GM12873 (cell line): ENCODE measurements at regions not wholly inside any gene's neighbourhood (a gene's known extent, or its start where the extent isn't known, plus 50 kb on each side); places are given as distances from the start of the nearest gene placed in this dataset.

Source experiments
- TF ChIP-seq, protein P1 (sequence below): IDR thresholded peaks from 2 replicates; pipeline ENCODE4 v1.5.1; 2012; ENCODE audit warnings: low read depth, mild to moderate bottlenecking, moderate library complexity, low read length, control low read depth; ENCODE audit not compliant: insufficient read depth; ENCODE audit errors: missing control alignments

DNA sequence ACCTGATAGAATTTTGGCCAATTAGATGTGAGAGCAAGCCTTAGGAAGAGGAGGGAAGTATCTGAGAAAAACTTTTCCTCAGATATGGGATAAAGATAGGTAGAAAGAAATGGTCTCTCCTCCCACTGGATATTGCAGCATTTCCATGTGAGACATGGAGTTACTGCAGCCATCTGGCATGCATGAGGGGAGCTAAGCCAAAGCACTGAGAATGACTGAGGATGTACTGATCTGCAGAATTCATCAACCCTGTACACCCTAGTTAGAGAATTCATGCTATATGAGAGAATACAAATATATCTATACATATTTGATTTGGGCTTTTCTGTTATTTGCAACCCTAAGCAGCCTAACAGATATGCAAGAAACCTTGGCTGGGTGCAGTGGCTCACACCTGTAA is 52.5 kb upstream of the RPL34 start:
- TF ChIP-seq, protein P1, sequence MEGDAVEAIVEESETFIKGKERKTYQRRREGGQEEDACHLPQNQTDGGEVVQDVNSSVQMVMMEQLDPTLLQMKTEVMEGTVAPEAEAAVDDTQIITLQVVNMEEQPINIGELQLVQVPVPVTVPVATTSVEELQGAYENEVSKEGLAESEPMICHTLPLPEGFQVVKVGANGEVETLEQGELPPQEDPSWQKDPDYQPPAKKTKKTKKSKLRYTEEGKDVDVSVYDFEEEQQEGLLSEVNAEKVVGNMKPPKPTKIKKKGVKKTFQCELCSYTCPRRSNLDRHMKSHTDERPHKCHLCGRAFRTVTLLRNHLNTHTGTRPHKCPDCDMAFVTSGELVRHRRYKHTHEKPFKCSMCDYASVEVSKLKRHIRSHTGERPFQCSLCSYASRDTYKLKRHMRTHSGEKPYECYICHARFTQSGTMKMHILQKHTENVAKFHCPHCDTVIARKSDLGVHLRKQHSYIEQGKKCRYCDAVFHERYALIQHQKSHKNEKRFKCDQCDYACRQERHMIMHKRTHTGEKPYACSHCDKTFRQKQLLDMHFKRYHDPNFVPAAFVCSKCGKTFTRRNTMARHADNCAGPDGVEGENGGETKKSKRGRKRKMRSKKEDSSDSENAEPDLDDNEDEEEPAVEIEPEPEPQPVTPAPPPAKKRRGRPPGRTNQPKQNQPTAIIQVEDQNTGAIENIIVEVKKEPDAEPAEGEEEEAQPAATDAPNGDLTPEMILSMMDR, result no peak

DNA sequence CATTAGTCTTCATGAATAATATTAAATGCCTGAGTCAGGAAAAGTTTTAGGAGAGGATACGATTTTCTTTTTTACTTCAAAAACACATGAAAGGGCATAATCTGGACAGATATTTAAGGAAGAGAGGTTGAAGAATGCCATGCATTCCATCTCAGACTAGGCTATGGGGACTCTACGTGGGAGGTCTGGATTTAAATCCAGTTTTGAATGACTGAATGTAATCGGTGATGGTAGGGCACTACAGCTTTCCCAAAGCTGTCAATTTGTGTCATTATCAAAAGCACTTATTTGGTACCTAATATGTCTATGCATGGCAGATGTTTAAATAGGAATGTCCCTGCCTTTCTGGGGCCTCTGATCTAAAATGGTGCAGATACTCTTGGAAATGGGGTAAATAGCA is 59.3 kb upstream of the RPL34 start:
- TF ChIP-seq, protein P1, result no peak

DNA sequence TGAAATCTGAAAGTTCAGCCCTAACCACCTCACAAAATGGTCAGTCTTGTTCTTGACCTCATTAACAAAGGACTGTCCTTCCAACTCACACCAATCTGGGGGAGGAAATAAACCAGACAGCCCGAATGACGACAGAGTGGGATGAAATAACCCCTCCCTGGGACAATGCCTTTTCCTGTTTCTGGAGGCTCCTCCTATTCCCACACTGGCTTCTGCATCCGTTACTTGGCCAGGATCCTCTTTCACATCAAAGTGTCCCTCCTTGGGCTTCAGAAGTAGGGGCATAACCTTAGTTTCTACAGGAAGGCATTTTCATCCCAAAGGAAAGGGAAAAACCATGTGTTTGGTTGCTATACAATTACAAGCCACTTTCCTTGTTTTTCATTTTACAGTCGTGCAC is 59.8 kb upstream of the RPL34 start:
- TF ChIP-seq, protein P1, result no peak

DNA sequence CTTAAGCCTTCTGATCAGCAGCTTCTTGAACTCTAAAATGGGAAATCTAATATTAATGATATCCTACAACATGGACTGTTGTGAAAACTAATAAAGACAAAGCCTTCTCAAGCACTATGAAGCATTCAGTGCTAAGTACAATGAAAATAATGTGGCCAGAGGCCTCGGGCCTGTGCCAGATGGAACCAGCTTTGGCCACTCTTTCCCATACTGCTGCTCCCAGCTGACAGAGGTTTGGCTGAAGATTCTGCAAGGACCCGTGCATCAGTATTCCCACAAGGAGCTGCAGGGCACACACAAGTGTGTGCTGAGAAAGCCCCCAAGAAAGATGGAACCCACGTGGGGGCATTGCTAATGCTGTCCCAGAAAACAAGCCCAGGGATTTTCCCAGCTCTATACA is 60.5 kb upstream of the RPL34 start:
- TF ChIP-seq, protein P1, result no peak

DNA sequence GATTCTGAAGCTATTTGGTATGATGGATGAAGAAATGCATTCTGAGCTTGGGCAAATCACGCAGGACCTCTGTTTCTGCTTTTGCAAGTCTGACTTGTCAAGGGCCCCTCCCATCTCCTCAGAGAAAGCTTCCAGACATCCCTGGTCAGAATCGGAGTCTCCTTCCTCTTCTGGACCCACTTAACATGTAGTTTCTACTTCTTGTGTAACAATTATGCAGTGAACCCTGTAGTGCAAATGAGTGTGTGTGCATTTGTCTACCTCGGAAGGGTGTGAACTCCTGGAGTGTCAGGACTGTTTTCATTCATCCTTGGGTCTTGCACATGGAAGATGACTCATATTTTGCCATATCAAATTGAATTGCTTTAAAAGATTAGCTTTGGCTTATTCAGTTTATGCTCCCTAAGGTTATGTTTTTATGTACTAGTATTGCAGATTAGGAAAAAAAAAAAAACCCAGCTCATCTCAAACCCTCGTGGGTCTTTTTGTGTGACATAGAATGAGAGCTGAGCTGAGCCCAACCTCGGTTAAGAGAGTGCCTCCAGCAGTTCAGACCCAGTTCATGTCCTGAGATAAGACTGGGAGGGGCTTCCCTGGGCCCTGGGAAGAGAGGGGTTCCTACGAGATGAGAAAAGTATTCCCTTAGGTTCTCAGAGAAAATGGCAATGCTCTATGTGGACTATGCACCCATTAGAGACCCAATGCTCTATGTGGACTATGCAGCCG is 61.1 kb upstream of the RPL34 start:
- TF ChIP-seq, protein P1, result no peak

DNA sequence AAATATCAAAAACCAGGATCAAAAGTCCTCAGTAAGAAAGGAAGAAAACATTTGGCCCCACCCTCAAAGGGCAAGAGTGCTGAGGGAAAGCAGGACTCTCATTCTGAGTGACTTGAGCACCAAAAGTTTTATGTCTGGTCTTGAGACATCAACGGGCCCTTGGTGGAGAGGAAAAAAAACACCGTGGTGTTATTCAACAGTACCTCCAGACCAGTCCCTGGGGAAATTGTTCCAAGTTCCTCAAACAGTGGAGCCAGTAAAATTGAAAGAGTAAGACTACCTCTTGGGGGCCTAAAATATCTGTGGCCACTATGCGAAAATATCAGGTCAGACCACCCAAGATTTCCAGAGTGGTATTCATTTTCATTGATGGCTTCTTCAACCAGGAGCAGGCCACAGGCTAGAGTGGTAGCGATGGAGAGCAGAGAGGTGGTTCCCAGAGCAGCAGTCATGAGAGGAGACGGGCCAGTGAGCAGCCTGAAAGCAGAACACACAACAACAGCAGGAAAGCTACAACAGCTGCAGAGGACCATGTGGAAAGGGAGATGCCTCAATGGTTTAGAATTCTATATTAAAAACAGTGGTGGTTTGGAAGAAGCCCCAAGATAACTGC is 63.7 kb upstream of the RPL34 start:
- TF ChIP-seq, protein P1, result no peak

DNA sequence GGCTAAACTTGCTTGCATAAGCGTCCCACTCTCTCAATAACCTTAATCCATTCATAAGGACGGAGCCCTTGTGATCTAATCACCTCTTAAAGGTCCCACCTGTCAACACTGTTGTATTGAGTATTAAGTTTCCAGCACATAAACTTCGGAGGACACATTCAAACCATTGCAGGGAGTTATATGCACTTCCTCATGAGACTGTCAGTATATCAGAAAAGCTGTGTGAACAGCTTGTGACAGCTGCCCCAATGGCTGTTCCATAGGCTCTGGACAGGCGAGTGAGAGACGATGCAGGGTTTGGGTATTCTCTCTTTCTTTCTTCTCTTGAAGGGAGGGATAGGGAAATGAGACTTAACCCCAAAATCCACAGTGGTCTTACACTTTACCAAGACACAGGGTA is 64.2 kb upstream of the RPL34 start:
- TF ChIP-seq, protein P1, result no peak
